ENCODE measurements at regions not wholly inside any gene's neighbourhood (a gene's known extent, or its start where the extent isn't known, plus 50 kb on each side); places are given as distances from the start of the nearest gene placed in this dataset.

- TF ChIP-seq, protein P1, sequence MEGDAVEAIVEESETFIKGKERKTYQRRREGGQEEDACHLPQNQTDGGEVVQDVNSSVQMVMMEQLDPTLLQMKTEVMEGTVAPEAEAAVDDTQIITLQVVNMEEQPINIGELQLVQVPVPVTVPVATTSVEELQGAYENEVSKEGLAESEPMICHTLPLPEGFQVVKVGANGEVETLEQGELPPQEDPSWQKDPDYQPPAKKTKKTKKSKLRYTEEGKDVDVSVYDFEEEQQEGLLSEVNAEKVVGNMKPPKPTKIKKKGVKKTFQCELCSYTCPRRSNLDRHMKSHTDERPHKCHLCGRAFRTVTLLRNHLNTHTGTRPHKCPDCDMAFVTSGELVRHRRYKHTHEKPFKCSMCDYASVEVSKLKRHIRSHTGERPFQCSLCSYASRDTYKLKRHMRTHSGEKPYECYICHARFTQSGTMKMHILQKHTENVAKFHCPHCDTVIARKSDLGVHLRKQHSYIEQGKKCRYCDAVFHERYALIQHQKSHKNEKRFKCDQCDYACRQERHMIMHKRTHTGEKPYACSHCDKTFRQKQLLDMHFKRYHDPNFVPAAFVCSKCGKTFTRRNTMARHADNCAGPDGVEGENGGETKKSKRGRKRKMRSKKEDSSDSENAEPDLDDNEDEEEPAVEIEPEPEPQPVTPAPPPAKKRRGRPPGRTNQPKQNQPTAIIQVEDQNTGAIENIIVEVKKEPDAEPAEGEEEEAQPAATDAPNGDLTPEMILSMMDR (conservative IDR thresholded peaks at IDR 0.05; ENCODE audit: low read depth, low read length), result no peak
- no peak for DNase-seq (ENCODE audit: low read depth)
- H3K4me3 ChIP-seq (ENCODE audit: low read depth, low read length), result no peak overlapping the region
These were observed 308.3 kb upstream of the AJAP1 start for GRCh38 chr1:4346131-4346530.

DNA sequence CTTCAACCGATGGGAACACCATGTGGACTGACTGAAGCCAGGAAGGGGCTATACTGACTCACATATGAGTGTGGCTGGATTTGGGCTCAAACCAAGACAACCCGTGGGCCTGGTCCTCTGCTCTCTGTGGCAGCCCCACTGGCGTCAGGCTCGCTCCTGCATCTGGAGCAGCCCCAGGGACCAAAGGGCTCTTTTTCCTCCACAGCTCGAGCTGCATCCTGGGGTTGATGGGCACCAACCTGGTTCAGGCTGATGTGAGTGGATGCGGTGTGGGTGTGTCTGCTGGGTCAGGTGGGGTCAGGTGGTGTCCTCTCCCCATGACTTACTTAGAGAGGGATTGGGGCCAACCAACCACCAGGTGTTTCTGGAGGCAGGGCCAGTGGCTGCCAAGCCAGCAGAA is 303.0 kb upstream of the AJAP1 start:
- TF ChIP-seq, protein P1 (conservative IDR thresholded peaks at IDR 0.05; ENCODE audit: low read depth, low read length), result no peak
- H3K4me3 ChIP-seq (ENCODE audit: low read depth, low read length), result no peak overlapping the region
- DNase-seq (ENCODE audit: low read depth), result no peak

GRCh38 chr1:4353090-4353856 is 301.1 kb upstream of the AJAP1 start:
- no peak overlapping the region for H3K4me3 ChIP-seq (ENCODE audit: low read depth, low read length)
- TF ChIP-seq, protein P1 (conservative IDR thresholded peaks at IDR 0.05; ENCODE audit: low read depth, low read length), result no peak
- no peak for DNase-seq (ENCODE audit: low read depth)

- DNase-seq (ENCODE audit: low read depth), result no peak
- no peak overlapping the region for H3K4me3 ChIP-seq (ENCODE audit: low read depth, low read length)
- TF ChIP-seq, protein P1 (conservative IDR thresholded peaks at IDR 0.05; ENCODE audit: low read depth, low read length), result no peak
These were observed 298.6 kb upstream of the AJAP1 start for GRCh38 chr1:4355839-4356238.

- DNase-seq (ENCODE audit: low read depth), result no peak
- TF ChIP-seq, protein P1 (conservative IDR thresholded peaks at IDR 0.05; ENCODE audit: low read depth, low read length), result no peak
- H3K4me3 ChIP-seq (ENCODE audit: low read depth, low read length), result no peak overlapping the region
These were observed 291.9 kb upstream of the AJAP1 start for GRCh38 chr1:4362314-4363044.

DNA sequence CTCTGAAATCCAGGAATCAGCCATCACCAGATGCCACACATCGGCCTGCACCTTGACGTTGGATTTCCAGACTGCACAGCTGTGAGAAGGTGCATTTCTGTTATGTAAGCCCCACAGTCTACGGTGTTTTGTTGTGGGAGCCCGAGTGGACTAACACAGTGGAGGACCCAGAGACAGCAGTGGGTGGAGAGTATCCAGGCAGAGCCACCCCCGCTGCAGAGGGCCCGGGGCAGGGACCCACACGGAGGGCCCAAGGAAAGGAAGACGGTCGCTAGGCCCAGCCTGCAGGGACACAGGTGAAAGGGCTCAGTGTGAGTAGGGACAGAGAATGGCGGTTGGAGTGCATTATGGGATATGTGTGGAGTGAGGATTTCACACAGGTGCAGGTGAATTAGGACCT is 288.3 kb upstream of the AJAP1 start:
- H3K4me3 ChIP-seq (ENCODE audit: low read depth, low read length), result no peak overlapping the region
- TF ChIP-seq, protein P1 (conservative IDR thresholded peaks at IDR 0.05; ENCODE audit: low read depth, low read length), result no peak
- DNase-seq (ENCODE audit: low read depth), result no peak

Measured in choroid plexus epithelial cell (primary cell).